Fibroblast of the conjunctiva (primary cell): ENCODE measurements at regions not wholly inside any gene's neighbourhood (a gene's known extent, or its start where the extent isn't known, plus 50 kb on each side); places are given as distances from the start of the nearest gene placed in this dataset.
"Not testable (repeated sequence)": the region's sequence is repeated elsewhere in the genome, so short reads cannot be mapped to it uniquely, and the experiment has no call there.

Experiments
- DNase-seq: peaks from one replicate; pipeline ENCODE4 v3.0.0-alpha.2; 2010; ENCODE audit warnings: low read depth

DNA sequence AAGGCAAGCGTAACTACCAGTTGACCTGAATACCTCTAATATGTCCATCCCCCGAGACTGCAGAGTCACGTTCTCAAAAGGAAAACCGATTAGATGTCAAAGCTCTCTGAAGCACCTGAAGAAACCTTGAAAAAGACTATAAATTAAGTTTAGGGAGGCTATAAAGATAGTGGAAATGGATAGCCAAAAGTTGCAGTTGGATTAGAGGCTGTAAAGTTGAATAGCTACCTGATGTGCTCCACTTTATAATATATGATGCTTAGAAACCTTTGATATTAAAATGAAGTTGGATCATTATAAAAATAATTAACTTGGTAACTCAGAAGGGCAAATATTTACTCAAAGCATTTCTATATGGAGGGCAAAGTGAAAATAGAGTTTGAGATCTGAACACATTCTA is 506.6 kb upstream of the AGA start:
- DNase-seq = no peak

DNA sequence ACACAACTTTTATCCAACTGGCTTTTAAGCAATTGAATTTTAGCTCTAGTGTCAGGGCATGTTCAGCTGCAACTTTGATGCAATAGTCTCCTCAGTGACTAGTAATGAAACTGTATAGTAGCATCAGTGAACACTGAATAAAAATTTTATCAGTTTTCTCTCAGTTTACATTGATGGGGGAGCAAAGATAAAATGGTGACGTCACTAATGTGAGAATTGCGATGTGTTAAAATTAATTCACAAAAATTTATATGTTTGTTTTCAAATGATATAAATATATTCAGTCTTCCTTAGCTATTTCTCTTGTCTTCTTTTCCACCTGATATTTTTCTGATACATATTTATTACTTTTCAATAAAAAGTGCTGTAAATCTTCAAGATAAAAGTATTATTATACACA is 508.8 kb upstream of the AGA start:
- DNase-seq = no peak

DNA sequence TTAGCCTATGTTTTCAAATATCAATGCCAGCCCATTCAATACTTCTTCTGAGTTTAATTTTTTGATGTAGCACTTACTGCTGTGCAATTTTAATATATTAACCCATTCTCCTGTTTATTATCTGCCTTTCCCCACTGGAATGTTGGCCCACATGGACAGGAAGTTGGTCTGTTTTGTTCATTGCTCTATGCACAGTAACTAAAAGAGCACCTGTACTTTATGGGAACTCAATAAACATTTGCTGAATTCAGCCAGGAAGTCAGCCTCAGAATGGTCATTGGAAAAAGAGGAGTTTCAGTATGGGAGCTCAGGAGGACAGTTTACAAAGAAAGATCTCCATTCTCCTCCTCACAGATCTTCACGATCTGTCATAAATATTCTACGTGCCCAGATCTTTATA is 510.5 kb upstream of the AGA start:
- DNase-seq = no peak

DNA sequence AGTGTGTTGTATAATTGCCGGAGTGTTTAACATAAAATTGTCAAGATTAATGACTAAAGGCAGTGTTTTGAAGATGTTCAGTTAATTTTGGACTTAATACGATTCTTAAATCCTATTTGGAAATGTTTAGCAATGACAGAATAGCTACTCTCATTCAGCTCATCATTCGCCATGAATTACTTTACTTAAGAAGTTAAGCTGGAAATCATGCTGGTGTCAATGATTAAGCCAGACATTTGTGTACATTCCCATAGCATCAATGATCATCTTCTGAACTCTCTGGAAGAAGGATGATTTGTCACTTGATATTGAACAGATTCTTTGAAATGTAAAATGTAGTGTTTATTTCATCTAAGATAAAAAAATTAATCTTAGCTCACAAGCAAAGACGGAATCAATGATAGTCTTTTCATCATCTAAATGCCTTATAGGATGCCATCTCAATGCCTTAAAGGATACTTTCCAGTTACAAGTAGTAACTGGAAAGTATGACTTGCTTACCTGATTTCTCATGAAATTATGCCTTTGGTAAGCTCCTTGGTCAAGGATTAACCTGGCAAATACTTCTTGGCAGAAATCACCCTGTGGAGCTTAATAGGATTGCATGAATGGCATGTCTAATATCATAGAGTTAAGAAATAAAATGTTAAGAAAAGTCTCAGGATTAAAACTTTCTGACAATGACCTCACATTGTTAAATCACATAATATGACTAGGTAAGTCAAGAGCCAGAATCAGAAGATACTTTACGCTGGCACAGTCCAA is 515.5 kb upstream of the AGA start:
- no peak for DNase-seq

DNA sequence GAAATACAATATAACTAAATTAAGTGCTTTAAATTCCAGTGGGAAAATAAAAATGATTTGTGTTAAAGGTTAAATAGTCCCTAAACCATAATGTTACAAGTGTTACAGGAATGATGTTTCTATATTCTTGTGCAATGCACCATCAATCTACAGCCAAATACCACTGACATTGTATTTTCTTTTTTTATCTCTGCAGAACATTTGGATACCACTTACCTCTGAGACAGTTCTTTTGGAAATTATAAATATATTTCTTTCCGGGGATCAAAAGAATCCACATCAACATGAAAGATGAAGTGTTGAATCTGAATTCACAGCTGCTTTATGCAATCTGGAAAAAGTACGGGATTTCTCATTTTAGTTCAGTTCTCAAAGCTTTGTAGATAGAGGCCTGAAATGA is 518.3 kb upstream of the AGA start:
- DNase-seq = no peak

DNA sequence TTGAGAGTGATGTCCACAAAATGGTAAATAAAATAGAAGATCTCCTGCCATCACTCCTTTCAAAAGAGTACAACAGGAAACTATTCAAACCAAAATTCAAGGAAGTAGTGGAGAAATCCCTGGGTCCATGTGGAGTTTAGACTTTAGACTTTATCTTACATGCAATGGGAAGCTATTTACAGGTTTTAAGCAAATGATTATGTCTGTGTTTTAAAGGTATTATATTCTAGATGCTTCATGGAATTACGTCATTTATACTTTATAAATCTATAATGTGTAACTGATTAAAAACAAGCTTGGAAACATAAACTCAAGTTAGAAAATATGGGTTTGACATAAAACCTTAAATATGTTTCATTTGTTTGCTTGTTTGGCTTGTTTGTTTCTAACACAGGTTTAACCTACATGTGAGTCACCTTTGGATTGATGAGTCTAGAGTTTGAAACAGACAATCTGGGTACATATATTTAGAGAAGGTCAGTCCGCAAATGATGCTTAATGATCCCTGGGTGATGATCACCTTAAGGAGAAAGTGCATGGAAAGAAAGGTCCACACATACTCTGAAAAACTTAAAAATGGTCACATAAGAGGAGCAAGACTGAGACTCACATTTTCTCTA is 519.6 kb upstream of the AGA start:
- DNase-seq = no peak

DNA sequence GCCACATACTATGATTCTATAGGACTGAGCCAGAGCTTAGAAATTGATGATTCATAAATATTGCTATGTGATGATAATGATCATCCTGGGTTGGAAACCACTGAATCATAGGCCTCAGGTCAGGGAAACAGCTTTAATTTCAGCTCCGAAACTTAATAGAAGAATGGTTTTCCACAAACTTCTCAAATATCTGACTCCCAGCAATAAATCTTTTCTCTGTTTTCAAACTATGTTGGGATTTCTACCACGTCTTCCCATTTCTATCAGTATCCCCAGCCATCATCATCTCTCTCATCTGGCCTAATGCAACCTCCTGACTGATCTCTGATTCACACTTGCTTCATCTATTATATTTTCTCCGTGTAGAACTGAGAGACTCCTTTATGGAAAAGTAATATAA is 521.8 kb upstream of the AGA start:
- no peak for DNase-seq

DNA sequence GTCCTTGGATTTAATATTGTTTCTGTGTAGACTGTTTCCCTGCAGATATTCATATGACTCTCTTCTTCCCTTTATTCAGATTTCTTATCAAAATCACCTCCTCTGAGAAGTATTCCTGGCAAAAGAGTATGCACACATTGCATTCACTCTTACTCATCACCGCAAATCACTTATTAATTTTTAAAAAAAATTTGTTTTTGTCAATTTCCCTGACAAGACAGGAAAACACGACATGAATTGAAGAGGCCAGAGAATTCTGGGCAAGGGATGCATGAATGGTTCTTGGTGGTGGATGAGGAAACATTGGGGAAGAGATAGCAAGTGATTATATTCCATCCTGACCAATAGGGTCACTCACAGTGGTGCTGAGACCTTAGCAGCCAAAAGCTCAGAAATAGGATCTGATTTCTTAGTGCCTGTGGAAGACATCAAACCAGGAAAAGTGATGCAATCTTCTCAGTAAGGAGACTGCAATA is 522.5 kb upstream of the AGA start:
- no peak for DNase-seq

DNA sequence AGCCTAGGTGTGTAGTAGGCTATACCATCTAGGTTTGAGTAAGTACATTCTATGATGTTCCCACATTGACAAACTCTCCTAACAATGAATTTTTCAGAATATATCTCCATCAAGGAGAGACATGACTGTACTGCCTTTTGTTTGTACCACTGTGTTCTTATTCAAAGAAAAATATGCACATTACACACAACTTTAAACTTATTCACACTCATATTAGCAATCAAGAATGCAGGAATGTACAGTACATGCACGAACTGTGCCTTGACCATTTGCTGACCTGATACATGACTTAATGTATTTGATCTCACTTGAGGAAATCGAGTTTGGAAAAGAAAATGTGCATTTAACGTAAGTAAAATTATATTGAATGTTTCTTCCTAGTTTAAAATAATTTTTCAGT is 525.1 kb upstream of the AGA start:
- DNase-seq = no peak

DNA sequence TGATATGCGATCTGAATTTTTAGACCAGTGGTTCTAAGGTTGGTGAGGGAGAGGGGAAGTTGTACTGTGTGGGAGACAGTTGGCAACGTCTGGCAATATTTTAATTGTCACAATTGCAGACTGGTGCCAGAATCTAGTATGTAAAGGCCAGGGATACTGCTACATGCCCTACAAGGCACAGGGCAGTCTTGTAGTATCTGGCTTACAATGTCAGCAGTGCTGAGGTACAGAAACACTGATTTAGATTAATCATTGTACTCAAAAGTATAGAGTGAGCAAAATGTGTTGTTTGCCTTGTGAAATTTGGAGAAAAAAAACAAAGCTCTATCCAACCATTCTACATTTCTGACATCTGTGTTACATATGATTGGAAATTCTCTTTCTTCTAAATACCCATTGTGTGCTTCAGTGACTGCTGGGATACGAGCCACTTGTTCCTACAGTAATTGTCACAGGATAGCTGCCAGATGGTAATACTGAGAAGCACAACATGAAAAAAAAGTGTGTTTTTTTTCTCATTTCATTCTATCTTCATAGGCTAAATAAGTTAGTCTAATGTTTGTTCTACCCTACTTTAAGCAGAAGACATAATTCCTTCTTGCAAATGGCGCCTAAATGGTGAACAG is 526.7 kb upstream of the AGA start:
- no peak for DNase-seq

DNA sequence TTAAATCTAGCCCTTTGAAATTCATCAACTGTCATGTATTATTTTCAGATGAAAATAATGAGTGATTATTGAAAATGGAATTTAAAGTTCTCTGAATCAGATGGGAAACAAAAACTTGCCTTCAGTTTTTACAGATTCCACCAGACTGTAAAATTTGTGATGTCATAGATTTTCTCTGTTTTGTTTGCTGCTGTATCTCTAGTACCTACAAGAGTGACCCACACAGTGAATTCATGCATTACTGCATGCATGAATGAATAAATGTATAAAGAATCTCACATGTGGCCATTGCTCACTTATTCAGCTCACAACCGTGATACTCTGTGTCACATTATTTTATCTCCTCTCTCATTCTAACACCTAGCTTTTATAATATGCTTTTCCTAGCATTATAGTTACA is 532.2 kb upstream of the AGA start:
- no peak for DNase-seq

DNA sequence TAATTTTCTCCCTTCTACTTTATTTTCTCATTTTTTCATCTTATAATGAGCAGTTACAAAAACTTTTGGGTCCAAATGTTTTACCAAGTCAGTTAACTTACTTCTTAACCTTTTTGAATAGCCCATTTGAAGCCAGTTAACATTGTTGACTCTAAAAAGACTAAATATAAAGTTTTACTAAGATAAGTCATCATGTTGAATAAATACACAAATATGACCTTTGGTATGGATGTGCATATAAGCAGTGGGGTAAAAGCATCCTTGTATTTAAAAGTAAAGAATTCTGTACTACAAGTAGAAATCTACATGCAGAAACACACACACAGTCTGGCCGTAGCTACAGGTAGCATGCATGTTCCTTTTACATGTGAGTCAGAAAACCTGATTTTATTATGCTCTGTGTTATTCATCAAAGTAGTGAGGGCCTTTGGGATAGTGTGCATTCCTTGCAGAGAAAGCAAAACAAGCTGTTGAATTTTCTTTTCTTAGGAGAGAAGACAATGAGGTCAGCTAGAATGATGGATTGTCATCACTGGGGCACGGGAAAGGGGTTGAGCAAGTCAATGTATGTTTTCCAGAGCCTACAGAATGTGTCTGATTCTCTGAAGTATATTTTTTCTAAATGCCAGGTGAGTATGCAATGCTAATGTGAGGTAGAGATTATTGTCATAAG is 533.2 kb upstream of the AGA start:
- no peak for DNase-seq

DNA sequence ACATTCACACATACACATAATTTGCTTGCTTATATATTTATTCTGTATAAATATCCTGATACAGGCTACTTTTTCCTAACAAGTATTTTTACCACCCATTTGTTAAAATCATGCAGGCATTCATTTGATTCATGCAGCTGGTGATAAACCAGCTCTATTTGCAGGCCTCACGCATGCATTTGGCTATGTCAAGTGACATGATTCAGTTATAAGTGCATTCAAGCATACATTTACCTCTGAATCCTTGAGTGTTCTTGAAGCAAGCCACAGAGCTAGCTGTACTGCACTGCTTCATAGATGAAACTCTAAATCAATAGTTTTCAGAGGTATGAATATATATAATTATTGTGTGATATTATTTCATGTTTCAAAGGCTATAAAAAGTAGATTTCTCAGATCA is 544.0 kb upstream of the AGA start:
- DNase-seq = no peak

DNA sequence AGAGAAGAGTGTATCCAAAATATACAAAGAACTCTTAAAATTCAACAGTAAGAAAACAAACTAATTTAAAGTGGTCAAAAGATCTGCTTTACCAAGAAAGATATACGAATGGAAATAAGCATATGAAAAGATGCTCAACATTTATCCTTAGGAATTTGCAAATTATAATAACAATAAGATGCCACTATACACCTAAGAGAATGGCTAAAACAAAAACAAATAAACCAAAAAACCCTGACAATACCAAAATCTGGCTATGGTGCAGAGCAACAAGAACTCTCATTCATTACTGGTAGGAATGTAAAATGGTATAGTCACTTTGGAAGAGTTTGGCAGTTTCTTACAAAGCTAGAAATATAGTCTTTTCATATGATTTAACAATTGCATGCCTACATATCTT is 545.7 kb upstream of the AGA start:
- no peak for DNase-seq

DNA sequence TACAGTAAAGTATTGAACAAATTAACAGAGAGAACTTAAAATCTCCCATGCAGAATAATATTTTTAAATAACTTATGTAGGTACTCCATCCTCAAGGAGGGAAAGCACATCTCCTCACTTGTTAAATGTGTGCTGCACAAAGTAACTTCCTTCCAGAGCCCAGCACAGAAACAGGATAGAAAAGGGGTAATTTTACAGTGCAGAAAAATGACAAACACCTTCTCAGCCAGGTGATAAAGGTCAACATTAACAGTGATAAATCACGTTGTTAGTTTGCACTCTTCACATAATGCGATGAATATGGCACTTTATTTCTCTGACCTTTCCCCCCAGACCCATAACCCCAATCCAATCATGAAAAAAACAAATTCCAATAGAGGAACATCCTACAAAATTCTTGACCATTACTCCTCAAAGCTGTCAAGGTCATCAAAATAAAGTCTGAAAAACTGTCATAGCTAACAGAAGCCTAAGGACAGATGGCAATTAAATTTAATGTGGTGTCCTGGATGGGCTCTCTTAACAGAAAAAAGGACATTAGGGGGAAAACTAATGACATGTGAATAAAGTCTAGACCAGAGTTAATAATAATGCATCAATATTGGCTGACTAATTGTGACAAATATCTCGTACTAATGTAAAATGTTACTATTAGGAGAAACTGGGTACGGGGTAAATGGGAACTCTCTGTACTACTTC is 547.4 kb upstream of the AGA start:
- no peak for DNase-seq

DNA sequence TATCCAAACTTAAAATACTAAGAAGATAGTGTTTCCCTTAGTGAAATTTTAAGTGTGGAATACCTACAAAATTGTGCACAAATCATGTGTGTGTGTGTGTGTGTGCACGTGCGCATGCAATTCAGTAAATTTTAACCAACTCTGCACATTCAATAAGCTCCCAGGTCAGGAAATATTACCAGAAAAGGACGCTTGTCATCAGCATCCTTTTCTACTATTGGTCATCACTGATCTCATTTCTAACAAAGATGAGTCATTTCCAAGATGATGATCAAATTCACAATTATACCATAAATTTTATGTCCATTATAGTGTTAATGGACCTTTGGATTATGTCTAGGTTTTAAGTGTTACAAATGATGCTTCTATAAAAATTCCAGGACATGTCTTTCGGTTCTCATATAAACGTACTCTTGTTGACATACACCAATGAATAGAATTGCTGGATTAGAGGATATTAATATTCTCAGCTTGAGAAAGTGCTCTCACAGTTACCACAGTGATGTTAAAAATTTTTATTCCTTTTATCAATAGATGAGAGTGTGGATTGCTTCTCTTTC is 560.9 kb upstream of the AGA start:
- DNase-seq = no peak

DNA sequence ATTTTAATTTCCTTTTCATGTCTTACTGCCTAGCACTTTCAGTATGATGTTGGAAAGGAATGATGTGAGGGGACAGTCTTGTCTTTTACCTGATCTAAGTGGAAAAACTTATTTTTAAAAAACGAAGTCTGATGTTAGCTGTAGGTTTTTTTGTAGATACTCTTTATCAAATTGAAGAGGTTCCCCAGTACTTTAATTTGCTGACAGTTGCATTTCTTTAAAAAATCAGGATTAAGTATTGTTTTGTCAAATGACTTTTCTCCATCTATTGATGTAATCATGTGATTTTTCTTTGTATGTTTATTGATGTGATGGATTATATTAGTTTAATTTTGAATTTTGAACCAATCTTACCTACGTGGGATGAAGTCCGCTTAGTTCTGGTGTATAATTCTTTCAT is 568.4 kb upstream of the AGA start:
- DNase-seq = no peak

DNA sequence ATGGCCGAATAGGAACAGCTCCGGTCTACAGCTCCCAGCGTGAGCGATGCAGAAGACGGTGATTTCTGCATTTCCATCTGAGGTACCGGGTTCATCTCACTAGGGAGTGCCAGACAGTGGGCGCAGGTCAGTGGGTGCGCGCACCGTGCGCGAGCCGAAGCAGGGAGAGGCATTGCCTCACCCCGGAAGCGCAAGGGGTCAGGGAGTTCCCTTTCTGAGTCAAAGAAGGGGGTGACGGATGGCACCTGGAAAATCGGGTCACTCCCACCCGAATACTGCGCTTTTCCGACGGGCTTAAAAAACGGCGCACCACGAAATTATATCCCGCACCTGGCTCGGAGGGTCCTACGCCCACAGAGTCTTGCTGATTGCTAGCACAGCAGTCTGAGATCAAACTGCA is 572.8 kb upstream of the AGA start:
- not testable (repeated sequence) for DNase-seq

DNA sequence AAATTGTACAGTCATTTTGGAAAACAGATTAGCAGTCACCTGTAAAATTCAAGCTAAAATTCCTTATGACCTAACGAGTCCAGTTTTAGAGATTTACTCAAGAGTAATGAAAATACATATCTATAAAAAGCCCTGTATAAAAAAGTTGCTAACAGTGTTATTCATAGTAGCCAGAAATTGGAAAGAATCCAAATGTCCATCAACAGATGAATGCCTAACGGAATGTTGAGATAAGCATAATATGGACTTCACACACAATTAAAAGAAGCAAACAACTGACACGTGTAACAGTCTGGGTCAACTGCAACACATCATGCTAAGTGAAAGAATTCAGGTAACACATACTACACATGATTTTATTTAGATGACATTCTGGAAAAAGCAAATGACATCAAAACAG is 584.8 kb upstream of the AGA start:
- no peak for DNase-seq

DNA sequence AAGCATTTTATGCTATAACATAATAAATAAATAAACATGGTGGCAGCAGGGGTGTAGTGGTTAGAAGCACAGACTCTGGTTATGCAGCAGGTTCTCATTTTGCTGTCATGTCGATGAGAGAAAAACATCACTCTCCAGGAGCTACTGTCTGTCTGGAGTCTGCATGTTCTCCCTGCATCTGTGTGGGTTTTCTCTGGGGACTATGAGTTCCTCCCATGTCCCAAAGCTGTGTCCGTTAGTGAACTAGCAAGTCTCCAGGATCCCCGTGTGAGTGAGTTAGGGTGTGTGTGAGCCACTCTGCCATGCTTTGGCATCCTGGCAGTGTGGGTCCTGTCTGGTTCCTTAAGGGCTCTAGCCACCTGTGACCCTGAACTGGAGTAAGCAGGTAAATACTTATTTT is 585.6 kb upstream of the AGA start:
- no peak for DNase-seq

DNA sequence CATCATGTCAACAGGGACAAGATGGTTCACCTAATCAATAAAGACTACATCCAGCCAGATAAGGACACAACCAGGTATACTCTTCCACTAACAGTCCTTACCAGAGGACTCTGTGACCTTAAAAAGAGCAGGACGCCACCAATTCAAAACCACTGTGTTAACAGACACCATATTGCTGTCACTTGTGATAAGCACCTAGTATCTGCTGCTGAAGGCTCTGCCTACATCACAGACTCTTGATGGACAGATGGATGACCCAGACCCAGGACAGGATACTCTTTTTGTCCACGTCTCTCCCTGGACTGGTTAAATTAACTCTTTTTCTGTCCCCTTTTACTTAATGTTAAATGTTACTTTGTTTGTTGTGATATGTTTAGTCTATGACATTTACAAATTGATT is 586.2 kb upstream of the AGA start:
- DNase-seq = no peak
